ENCODE measurements at regions not wholly inside any gene's neighbourhood (a gene's known extent, or its start where the extent isn't known, plus 50 kb on each side); places are given as distances from the start of the nearest gene placed in this dataset.

DNA sequence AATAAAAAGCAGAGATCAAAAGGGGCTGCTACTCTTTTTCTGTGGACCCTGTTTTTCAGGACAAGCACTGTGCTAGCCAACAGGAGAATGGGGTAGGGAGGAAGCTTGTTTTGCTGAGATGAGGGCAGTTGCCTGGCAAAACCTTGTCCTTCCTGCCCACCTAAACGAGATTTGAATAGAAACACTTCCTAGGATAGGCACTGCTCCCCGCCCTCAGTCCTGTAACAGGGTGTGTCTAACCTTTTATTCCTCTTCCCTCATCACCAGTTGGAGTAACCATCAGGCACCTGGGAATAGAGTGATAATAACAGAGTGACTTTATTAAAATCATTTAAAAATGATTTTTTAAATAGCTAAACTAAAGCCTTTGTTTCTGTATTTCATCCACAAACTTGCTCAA, 368.8 kb downstream of the LNPK start:
- POLR2A ChIA-PET: no interaction called here

DNA sequence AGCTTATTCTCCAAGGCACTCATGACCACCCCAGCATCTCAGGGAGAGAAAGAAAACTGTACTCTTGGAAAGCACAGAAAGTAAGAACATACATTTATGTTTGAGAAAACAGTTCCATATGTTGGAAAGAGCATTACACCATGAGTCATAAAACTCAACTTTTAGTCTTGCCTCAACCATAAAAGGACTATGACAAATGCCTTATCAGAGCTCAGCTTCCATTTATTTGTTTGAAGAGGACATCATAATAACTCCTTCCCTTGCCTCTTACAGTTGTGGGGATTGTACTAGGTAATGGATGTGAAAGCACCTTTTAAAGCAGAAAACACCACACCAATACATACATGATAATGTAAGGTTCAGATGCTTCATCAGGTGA, 370.8 kb downstream of the LNPK start:
- Histone ChIP-seq H3K36me3 (ENCODE audit: control insufficient read depth in 2 of 2, extremely low read depth in 1 of 2, insufficient read depth in 2 of 2, low read length in 2 of 2) (no peaks in the 10 kb centered on the region), H3K27ac (ENCODE audit: insufficient read depth, low read depth, low read length) (no peak overlapping the region), H3K9me1 (replicated peaks; ENCODE audit: control insufficient read depth, extremely low read depth, insufficient read depth, low read length) (no peaks in the 10 kb centered on the region), H3K79me2 (ENCODE audit: control insufficient read depth, insufficient read depth, low read length) (no peaks in the 10 kb centered on the region), H4K20me1 (replicated peaks; ENCODE audit: control insufficient read depth, extremely low read depth, insufficient read depth, low read length) (no peaks in the 10 kb centered on the region), H2AFZ (ENCODE audit: low read depth, low read length) (no peak overlapping the region), H3K9me3 (replicated peaks; ENCODE audit: control insufficient read depth, insufficient read depth, low read length) (no peaks in the 10 kb centered on the region), H3K4me2 (ENCODE audit: insufficient read depth, low read length) (no peak overlapping the region), H3K27me3 (ENCODE audit: control insufficient read depth in 2 of 2, insufficient read depth in 2 of 2, low read length in 2 of 2) (no peaks in the 10 kb centered on the region), H3K4me3 (replicated peaks in 1 of 3; ENCODE audit: insufficient read depth in 1 of 3, low read depth in 1 of 3, low read length in 3 of 3) (no peak overlapping the region), H3K4me1 (ENCODE audit: control insufficient read depth, extremely low read depth, insufficient read depth, low read length) (no peaks in the 10 kb centered on the region), H3K9ac (replicated peaks; ENCODE audit: extremely low read depth, insufficient read depth, low read length) (no peak overlapping the region)
- ChIA-PET CTCF (no interaction called here), POLR2A (no interaction called here)
- dilution Hi-C loops (cut with MboI; ENCODE audit: extremely low pct_ligation_motif_present, low sequenced_read_pairs): no loop called here
- DNase-seq (ENCODE audit: low read depth, low spot score) (no peak), FAIRE-seq (no peak)
- no peak for TF ChIP-seq FOS (IDR thresholded peaks at IDR 0.05; ENCODE audit: borderline replicate concordance, insufficient read depth, low read length)
- TF ChIP-seq MYC (IDR thresholded peaks at IDR 0.05; ENCODE audit: low read depth, low read length): no peak
- TF ChIP-seq POLR2A (IDR thresholded peaks at IDR 0.05; ENCODE audit: low read depth, low read length): no peak
- TF ChIP-seq, protein P1, sequence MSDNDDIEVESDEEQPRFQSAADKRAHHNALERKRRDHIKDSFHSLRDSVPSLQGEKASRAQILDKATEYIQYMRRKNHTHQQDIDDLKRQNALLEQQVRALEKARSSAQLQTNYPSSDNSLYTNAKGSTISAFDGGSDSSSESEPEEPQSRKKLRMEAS (IDR thresholded peaks at IDR 0.05; ENCODE audit: insufficient read depth, insufficient read length): no peak
- TF ChIP-seq JUN (IDR thresholded peaks at IDR 0.05; ENCODE audit: borderline replicate concordance, insufficient read depth, insufficient read length, low read depth): no peak
- TF ChIP-seq POLR2AphosphoS5 (IDR thresholded peaks at IDR 0.05; ENCODE audit: insufficient read depth, low read depth, low read length): no peak
- no peak for TF ChIP-seq GATA2 (IDR thresholded peaks at IDR 0.05; ENCODE audit: insufficient read depth, insufficient read length, low read depth, low read length)
- no peak for TF ChIP-seq EZH2 (IDR thresholded peaks at IDR 0.05; ENCODE audit: borderline replicate concordance, low read depth, low read length, severe bottlenecking)
- TF ChIP-seq, protein P2, sequence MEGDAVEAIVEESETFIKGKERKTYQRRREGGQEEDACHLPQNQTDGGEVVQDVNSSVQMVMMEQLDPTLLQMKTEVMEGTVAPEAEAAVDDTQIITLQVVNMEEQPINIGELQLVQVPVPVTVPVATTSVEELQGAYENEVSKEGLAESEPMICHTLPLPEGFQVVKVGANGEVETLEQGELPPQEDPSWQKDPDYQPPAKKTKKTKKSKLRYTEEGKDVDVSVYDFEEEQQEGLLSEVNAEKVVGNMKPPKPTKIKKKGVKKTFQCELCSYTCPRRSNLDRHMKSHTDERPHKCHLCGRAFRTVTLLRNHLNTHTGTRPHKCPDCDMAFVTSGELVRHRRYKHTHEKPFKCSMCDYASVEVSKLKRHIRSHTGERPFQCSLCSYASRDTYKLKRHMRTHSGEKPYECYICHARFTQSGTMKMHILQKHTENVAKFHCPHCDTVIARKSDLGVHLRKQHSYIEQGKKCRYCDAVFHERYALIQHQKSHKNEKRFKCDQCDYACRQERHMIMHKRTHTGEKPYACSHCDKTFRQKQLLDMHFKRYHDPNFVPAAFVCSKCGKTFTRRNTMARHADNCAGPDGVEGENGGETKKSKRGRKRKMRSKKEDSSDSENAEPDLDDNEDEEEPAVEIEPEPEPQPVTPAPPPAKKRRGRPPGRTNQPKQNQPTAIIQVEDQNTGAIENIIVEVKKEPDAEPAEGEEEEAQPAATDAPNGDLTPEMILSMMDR (IDR thresholded peaks at IDR 0.05; ENCODE audit: extremely low read depth in 1 of 2, insufficient read depth in 1 of 2, low read depth in 1 of 2, low read length in 2 of 2): no peak
- intact Hi-C loops (cut with micrococcal nuclease): no loop called here
- BruUV-seq (replicated peaks): no TSS peak

More for the DNA sequence above, 368.8 kb downstream of the LNPK start:
- dilution Hi-C loops (cut with MboI; ENCODE audit: extremely low pct_ligation_motif_present, low sequenced_read_pairs): no loop called here
- H3K4me1 ChIP-seq (ENCODE audit: control insufficient read depth, extremely low read depth, insufficient read depth, low read length): no peaks in the 10 kb centered on the region
- FAIRE-seq: no peak
- no peak overlapping the region for H3K4me2 ChIP-seq (ENCODE audit: insufficient read depth, low read length)
- H3K9ac ChIP-seq (replicated peaks; ENCODE audit: extremely low read depth, insufficient read depth, low read length): no peak overlapping the region
- no peak overlapping the region for H3K27ac ChIP-seq (ENCODE audit: insufficient read depth, low read depth, low read length)
- H3K9me1 ChIP-seq (replicated peaks; ENCODE audit: control insufficient read depth, extremely low read depth, insufficient read depth, low read length): no peaks in the 10 kb centered on the region
- no peaks in the 10 kb centered on the region for H3K27me3 ChIP-seq (ENCODE audit: control insufficient read depth in 2 of 2, insufficient read depth in 2 of 2, low read length in 2 of 2)
- intact Hi-C loops (cut with micrococcal nuclease): no loop called here
- DNase-seq (ENCODE audit: low read depth, low spot score): no peak
- H3K36me3 ChIP-seq (ENCODE audit: control insufficient read depth in 2 of 2, extremely low read depth in 1 of 2, insufficient read depth in 2 of 2, low read length in 2 of 2): no peaks in the 10 kb centered on the region
- no peaks in the 10 kb centered on the region for H3K9me3 ChIP-seq (replicated peaks; ENCODE audit: control insufficient read depth, insufficient read depth, low read length)
- H3K79me2 ChIP-seq (ENCODE audit: control insufficient read depth, insufficient read depth, low read length): no peaks in the 10 kb centered on the region
- CTCF ChIA-PET: no interaction called here
- no peaks in the 10 kb centered on the region for H4K20me1 ChIP-seq (replicated peaks; ENCODE audit: control insufficient read depth, extremely low read depth, insufficient read depth, low read length)
- TF ChIP-seq, protein P1 (IDR thresholded peaks at IDR 0.05; ENCODE audit: insufficient read depth, insufficient read length): no peak
- TF ChIP-seq POLR2AphosphoS5 (IDR thresholded peaks at IDR 0.05; ENCODE audit: insufficient read depth, low read depth, low read length): no peak
- H2AFZ ChIP-seq (ENCODE audit: low read depth, low read length): no peak overlapping the region
- BruUV-seq (replicated peaks): no TSS peak
- H3K4me3 ChIP-seq (replicated peaks in 1 of 3; ENCODE audit: insufficient read depth in 1 of 3, low read depth in 1 of 3, low read length in 3 of 3): no peak overlapping the region

Data from endothelial cell of umbilical vein (primary cell).